ENCODE measurements at regions not wholly inside any gene's neighbourhood (a gene's known extent, or its start where the extent isn't known, plus 50 kb on each side); places are given as distances from the start of the nearest gene placed in this dataset.

DNA sequence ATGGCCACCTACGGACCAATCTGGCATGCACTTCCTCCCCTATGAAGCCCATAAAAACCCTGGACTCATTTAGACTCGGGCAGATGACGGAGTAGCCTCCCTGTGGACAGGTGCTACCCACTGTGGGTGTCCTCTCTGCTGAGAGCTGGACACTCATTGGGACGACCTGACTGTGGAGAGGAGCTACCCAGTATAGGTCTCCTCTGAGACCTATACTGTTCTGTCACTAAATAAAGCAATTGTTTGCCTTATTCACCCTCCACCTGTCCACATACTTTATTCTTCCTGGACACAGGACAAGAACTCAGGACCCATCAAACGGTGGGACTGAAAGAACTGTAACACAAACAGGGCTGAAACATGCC is 53.3 kb upstream of the CADM2 start:
- TF ChIP-seq CTCF (IDR thresholded peaks at IDR 0.05; ENCODE audit: low read depth, low read length) (no peak), EZH2phosphoT487 (IDR thresholded peaks at IDR 0.05; ENCODE audit: low read depth) (no peak)
